ENCODE measurements at regions not wholly inside any gene's neighbourhood (a gene's known extent, or its start where the extent isn't known, plus 50 kb on each side); places are given as distances from the start of the nearest gene placed in this dataset.

DNA sequence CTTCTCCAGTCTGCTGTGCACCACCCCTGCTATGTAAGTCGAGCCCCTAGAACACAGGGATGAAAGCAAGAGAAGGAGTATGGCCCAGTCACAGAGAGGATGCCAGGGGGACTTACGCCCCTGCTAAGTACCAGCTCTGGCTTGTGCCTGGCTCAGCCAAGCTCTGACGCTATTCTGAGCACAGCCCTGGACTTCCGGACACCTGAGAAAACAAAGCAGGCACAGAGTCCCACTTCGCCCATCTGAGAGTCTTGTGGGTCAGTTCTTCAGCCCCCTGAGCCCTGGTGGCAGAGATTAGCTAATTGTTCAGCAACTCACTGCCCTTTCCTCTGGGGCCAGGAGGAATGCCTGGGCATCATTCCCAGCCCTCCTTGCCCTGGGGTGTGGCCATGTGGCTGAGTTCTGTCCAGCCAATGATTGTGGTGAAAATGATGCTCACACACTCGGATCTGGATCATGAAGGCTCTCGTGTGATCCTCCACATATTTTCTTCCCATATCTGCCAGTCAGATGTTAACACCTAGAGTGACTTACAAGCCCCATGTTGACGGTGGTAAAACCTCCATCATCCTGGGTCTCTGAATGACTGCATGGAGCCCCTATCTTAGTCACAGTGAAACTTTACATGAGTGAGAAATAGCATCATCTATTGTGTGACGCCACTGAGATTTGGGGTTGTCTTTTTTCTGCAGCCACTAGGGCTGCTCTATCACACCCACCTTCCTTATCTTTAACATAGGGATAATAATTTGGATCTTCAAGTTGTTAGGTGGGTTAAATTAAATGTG lies 105.7 kb downstream of the TPRA1 start:
- TF ChIP-seq, protein P1, sequence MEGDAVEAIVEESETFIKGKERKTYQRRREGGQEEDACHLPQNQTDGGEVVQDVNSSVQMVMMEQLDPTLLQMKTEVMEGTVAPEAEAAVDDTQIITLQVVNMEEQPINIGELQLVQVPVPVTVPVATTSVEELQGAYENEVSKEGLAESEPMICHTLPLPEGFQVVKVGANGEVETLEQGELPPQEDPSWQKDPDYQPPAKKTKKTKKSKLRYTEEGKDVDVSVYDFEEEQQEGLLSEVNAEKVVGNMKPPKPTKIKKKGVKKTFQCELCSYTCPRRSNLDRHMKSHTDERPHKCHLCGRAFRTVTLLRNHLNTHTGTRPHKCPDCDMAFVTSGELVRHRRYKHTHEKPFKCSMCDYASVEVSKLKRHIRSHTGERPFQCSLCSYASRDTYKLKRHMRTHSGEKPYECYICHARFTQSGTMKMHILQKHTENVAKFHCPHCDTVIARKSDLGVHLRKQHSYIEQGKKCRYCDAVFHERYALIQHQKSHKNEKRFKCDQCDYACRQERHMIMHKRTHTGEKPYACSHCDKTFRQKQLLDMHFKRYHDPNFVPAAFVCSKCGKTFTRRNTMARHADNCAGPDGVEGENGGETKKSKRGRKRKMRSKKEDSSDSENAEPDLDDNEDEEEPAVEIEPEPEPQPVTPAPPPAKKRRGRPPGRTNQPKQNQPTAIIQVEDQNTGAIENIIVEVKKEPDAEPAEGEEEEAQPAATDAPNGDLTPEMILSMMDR (IDR thresholded peaks at IDR 0.05) = no peak
- no peak for TF ChIP-seq POLR2A (IDR thresholded peaks at IDR 0.05)
- TF ChIP-seq EP300 (IDR thresholded peaks at IDR 0.05) = no peak

All from sigmoid colon (tissue), 4 donors.